Sigmoid colon (tissue), 4 donors: ENCODE measurements at regions not wholly inside any gene's neighbourhood (a gene's known extent, or its start where the extent isn't known, plus 50 kb on each side); places are given as distances from the start of the nearest gene placed in this dataset.

ENCODE experiments used
- CTCF ChIP-seq, 4 experiments: fragments of 450-650 bp in 3 of 4; fragments of 200-600 bp in 1 of 4; IDR thresholded peaks; one replicate each; pipeline ENCODE4 v1.5.1; 2016 to 2019; ENCODE audit warnings: antibody characterized with exemption in 4 of 4, mild to moderate bottlenecking in 3 of 4, moderate library complexity in 2 of 4
- EP300 ChIP-seq, 4 donors: sonication (generic); formaldehyde crosslinking; IDR thresholded peaks; one replicate each; pipeline ENCODE4 v1.6.1; 2017; ENCODE audit warnings: antibody characterized with exemption in 4 of 4
- POLR2A ChIP-seq, 2 donors: fragments of 450-650 bp; IDR thresholded peaks; one replicate each; pipeline ENCODE4 v1.6.1; 2016; ENCODE audit warnings: antibody characterized with exemption in 2 of 2, mild to moderate bottlenecking in 2 of 2, moderate library complexity in 2 of 2

DNA sequence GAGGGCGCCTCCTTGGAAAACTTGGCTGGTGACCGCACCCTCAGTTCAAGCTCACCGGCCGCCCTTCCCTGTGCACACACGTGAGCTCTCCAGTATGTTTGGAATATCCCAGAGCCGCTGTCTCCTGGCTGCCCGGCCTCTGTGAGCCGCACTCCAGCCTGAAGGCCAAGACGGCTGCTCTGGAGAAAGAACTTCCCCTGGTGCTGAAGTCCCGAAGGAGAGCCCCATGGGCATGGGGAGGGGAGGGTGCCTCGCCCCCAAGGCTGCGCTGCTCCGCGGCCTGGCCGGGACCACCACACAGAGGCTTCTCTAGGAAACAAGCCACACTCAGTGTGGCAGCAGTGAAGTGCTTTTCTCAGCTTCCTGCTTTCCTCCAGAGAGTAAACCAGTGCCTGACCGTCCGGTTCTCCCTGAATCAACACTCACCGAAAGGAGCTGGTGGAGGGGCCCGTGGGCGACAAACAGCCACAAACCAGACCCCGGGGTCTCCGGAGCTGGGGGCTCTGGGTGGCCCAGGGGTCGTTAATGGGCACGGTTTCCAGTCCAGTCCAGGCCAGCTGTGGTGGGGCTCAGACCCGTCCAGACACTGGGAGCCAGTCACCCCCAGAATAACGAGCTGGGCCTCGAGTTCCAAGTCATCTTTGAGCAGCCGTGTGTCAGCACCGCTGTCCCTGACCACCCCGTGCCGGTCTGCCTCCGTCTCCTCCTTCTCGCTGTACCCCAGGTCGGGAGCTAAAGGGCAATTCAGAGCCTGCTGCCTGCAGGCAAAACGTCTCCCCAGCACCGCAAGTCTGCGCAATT is 87.4 kb upstream of the BHLHE23 start:
- TF ChIP-seq POLR2A (IDR thresholded peaks at IDR 0.05): no peak
- no peak for TF ChIP-seq CTCF (IDR thresholded peaks at IDR 0.05)
- no peak for TF ChIP-seq EP300 (IDR thresholded peaks at IDR 0.05)
